B cell (primary cell): ENCODE measurements at regions not wholly inside any gene's neighbourhood (a gene's known extent, or its start where the extent isn't known, plus 50 kb on each side); places are given as distances from the start of the nearest gene placed in this dataset.
"Not testable (repeated sequence)": the region's sequence is repeated elsewhere in the genome, so short reads cannot be mapped to it uniquely, and the experiment has no call there.

Experiments
- ATAC-seq: fragments of 200-7000 bp; cut with Tn5 transposase; one replicate; pipeline ENCODE4 v1.10.0; 2021; ENCODE audit warnings: low read depth, mild to moderate bottlenecking, moderate number of reproducible peaks, moderate library complexity
- CTCF ChIA-PET: fragments of 350-600 bp; sonication (Branson Sonifier 250); formaldehyde crosslinking; loops from one replicate; lab custom pipeline; 2021; ENCODE audit warnings: antibody characterized with exemption, inconsistent platforms; lab: Charles Lee
- POLR2A ChIA-PET: fragments of 350-600 bp; sonication (Branson Sonifier 250); formaldehyde crosslinking; loops from one replicate; lab custom pipeline; 2021; ENCODE audit warnings: antibody characterized with exemption; lab: Charles Lee
- DNase-seq: peaks from one replicate; pipeline ENCODE4 v3.0.0; 2013
- H2AFZ ChIP-seq: 2 replicates; pipeline ENCODE4 v1.6.1; 2012; ENCODE audit warnings: mild to moderate bottlenecking, low read depth, low read length; ENCODE audit not compliant: insufficient read depth, poor library complexity, severe bottlenecking
- H3K27ac ChIP-seq, 2 donors: 1 replicate in 1 of 2; 2 replicates in 1 of 2; pipeline ENCODE4 v1.5.1; 2012 to 2013; ENCODE audit warnings: low read length in 2 of 2, mild to moderate bottlenecking in 2 of 2, moderate library complexity in 1 of 2
- H3K27me3 ChIP-seq, 4 experiments: fragments of 200-600 bp in 1 of 4; sonication (generic) in 1 of 4; replicated peaks in 1 of 4; 1 replicate in 2 of 4; 2 replicates in 2 of 4; pipeline versions ENCODE4 v1.6.1 to v1.7.0; 2013 to 2016; ENCODE audit warnings: low read length in 3 of 4, mild to moderate bottlenecking in 2 of 4, mixed read lengths in 1 of 4, moderate library complexity in 1 of 4; ENCODE audit not compliant: insufficient read depth in 4 of 4, control insufficient read depth in 3 of 4; ENCODE audit errors: control extremely low read depth in 1 of 4
- H3K36me3 ChIP-seq, 2 experiments: replicated peaks in 1 of 2; 1 replicate in 1 of 2; 2 replicates in 1 of 2; pipeline versions ENCODE4 v1.6.1 to v1.7.1; 2013; ENCODE audit warnings: low read length in 1 of 2; ENCODE audit not compliant: insufficient read depth in 2 of 2, control insufficient read depth in 1 of 2; ENCODE audit errors: control extremely low read depth in 1 of 2, extremely low read depth in 1 of 2
- H3K4me1 ChIP-seq, 2 donors: fragments of 200-600 bp in 1 of 2; sonication (generic) in 1 of 2; 1 replicate in 1 of 2; 2 replicates in 1 of 2; pipeline versions ENCODE4 v1.5.1 to v1.6.1; 2013 to 2017; ENCODE audit warnings: low read length in 2 of 2; ENCODE audit not compliant: control insufficient read depth in 2 of 2, insufficient read depth in 2 of 2
- H3K4me2 ChIP-seq: replicated peaks from 2 replicates; pipeline ENCODE3; 2012; ENCODE audit warnings: mild to moderate bottlenecking, low read depth, low read length; ENCODE audit not compliant: poor library complexity, severe bottlenecking
- H3K4me3 ChIP-seq, 5 experiments: fragments of 200-600 bp in 1 of 5; sonication (generic) in 1 of 5; 1 replicate in 3 of 5; 2 replicates in 2 of 5; pipeline versions ENCODE4 v1.5.1 to v1.7.0; 2011 to 2016; ENCODE audit warnings: low read length in 4 of 5, mild to moderate bottlenecking in 4 of 5, low read depth in 2 of 5, control low read depth in 1 of 5, moderate library complexity in 1 of 5; ENCODE audit not compliant: insufficient read depth in 1 of 5; ENCODE audit errors: control extremely low read depth in 1 of 5, extremely low read depth in 1 of 5
- H3K79me2 ChIP-seq: fragments of 200-600 bp; sonication (generic); one replicate; pipeline ENCODE4 v1.6.0; 2016; ENCODE audit warnings: low read length; ENCODE audit not compliant: control insufficient read depth, insufficient read depth
- H3K9ac ChIP-seq: fragments of 200-600 bp; sonication (generic); 2 replicates; pipeline ENCODE4 v1.6.1; 2017; ENCODE audit warnings: mild to moderate bottlenecking, low read length, moderate library complexity
- H3K9me3 ChIP-seq, 3 donors: one replicate each; pipeline versions ENCODE4 v1.6.1 to v1.7.1; 2013; ENCODE audit warnings: low read length in 2 of 3; ENCODE audit not compliant: control insufficient read depth in 2 of 3, insufficient read depth in 1 of 3; ENCODE audit errors: control extremely low read depth in 1 of 3
- H4K20me1 ChIP-seq: 2 replicates; pipeline ENCODE4 v1.6.0; 2012; ENCODE audit warnings: mild to moderate bottlenecking, low read length; ENCODE audit not compliant: insufficient read depth, control insufficient read depth, poor library complexity, severe bottlenecking
- H3K27ac Mint-ChIP-seq: one replicate; pipeline ENCODE4 v1.8.0; 2021; ENCODE audit warnings: mixed read lengths
- H3K27me3 Mint-ChIP-seq: one replicate; pipeline ENCODE4 v1.8.0; 2021; ENCODE audit warnings: mixed read lengths
- H3K4me1 Mint-ChIP-seq: one replicate; pipeline ENCODE4 v1.8.0; 2021; ENCODE audit warnings: mixed read lengths
- H3K4me3 Mint-ChIP-seq: one replicate; pipeline ENCODE4 v1.8.0; 2021; ENCODE audit warnings: mixed read lengths
- H3K9me3 Mint-ChIP-seq: one replicate; pipeline ENCODE4 v1.8.0; 2022; ENCODE audit warnings: mixed read lengths; ENCODE audit not compliant: insufficient read depth
- EZH2 ChIP-seq: IDR thresholded peaks from 2 replicates; pipeline ENCODE4 v1.6.1; 2012; ENCODE audit warnings: borderline replicate concordance, low read depth, mild to moderate bottlenecking, moderate library complexity, low read length; ENCODE audit not compliant: insufficient read depth, poor library complexity, severe bottlenecking
- WGBS: methylation state at CpG from one replicate; pipeline ENCODE4 v1.1.5; 2013; ENCODE audit warnings: missing lambda C conversion rate; ENCODE audit not compliant: insufficient coverage; 5-methylcytosine and 5-hydroxymethylcytosine counted together
- intact Hi-C: fragments of 100-400 bp; cut with micrococcal nuclease; formaldehyde crosslinking; loops from one replicate; pipeline ENCODE4 v1.10.0; 2022
- TF ChIP-seq, protein P1 (sequence below): fragments of 200-600 bp; IDR thresholded peaks from one replicate; pipeline ENCODE4 v1.8.0; 2022; ENCODE audit warnings: antibody characterized with exemption, mild to moderate bottlenecking

DNA sequence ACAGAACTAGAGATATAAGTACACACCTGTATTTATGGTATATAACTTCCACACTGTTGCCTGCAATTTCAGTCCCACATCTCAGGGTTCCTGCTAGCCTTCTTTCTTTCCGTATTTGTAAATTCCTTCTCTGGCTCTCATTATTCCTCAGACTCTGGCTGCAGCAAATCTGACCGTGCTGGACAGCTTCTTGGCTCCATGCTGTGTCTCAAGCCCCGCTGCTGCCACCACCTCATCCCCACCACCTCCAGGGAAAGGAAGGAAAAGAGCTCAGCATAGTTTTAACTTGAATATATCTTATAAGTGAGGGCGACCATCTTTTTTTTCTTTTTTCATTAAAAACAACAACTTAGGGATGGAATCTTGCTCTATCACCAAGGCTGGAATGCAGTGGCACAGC lies 155.6 kb upstream of the CXCL13 start:
- no peak overlapping the region for H2AFZ ChIP-seq
- H3K27me3 ChIP-seq = no peaks in the 10 kb centered on the region
- WGBS = 100% methylated on average over 1 of the region's 4 CpGs
- DNase-seq (no peak), ATAC-seq (no peak)
- H3K4me1 Mint-ChIP-seq = no peaks in the 10 kb centered on the region
- POLR2A ChIA-PET = no interaction called here
- no peaks in the 10 kb centered on the region for H4K20me1 ChIP-seq
- H3K4me3 ChIP-seq = no peak overlapping the region
- no peak overlapping the region for H3K27ac Mint-ChIP-seq
- H3K9me3 Mint-ChIP-seq = no peaks in the 10 kb centered on the region
- H3K4me2 ChIP-seq = no peak overlapping the region
- H3K9ac ChIP-seq = no peak overlapping the region
- TF ChIP-seq, protein P1, sequence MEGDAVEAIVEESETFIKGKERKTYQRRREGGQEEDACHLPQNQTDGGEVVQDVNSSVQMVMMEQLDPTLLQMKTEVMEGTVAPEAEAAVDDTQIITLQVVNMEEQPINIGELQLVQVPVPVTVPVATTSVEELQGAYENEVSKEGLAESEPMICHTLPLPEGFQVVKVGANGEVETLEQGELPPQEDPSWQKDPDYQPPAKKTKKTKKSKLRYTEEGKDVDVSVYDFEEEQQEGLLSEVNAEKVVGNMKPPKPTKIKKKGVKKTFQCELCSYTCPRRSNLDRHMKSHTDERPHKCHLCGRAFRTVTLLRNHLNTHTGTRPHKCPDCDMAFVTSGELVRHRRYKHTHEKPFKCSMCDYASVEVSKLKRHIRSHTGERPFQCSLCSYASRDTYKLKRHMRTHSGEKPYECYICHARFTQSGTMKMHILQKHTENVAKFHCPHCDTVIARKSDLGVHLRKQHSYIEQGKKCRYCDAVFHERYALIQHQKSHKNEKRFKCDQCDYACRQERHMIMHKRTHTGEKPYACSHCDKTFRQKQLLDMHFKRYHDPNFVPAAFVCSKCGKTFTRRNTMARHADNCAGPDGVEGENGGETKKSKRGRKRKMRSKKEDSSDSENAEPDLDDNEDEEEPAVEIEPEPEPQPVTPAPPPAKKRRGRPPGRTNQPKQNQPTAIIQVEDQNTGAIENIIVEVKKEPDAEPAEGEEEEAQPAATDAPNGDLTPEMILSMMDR = no peak
- no peak for TF ChIP-seq EZH2
- CTCF ChIA-PET = no interaction called here
- no peaks in the 10 kb centered on the region for H3K79me2 ChIP-seq
- intact Hi-C loops = no loop called here
- peaks cover 3% of the 10 kb centered on the region for H3K27me3 Mint-ChIP-seq
- no peaks in the 10 kb centered on the region for H3K36me3 ChIP-seq
- no peak overlapping the region for H3K4me3 Mint-ChIP-seq
- no peaks in the 10 kb centered on the region for H3K4me1 ChIP-seq
- H3K9me3 ChIP-seq = no peaks in the 10 kb centered on the region
- H3K27ac ChIP-seq = no peak overlapping the region

GRCh38 chr4:77451530-77451929 lies 154.1 kb upstream of the CXCL13 start:
- H3K36me3 ChIP-seq = no peaks in the 10 kb centered on the region

DNA sequence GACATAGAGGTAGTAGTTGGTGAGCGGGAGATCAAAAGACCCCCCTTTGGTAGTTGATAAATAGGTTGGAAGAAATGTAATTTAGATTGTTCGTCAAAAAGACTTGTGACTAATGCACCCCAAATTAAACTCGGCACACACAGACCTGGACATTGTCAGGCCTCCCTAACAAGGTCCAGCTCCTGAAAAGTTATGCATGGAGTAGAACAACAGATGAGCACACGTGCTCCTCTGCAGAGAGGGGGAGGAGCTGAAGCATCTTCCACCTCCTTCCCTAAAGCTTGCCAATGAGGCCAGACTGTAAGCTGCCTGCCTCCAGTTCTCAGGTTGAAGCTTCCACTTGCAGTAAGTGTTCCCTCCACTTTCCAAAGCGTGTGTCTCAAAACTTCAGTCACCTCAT lies 153.5 kb upstream of the CXCL13 start:
- intact Hi-C loops, H3K9me3 Mint-ChIP-seq, H3K4me3 ChIP-seq, H3K27ac Mint-ChIP-seq, H3K9ac ChIP-seq, H3K9me3 ChIP-seq, H2AFZ ChIP-seq, H3K4me2 ChIP-seq, H3K79me2 ChIP-seq, DNase-seq, POLR2A ChIA-PET, H3K27me3 ChIP-seq, H3K36me3 ChIP-seq, H3K4me3 Mint-ChIP-seq, H4K20me1 ChIP-seq, H3K27ac ChIP-seq, H3K4me1 Mint-ChIP-seq, CTCF ChIA-PET, ATAC-seq, H3K27me3 Mint-ChIP-seq, H3K4me1 ChIP-seq: not testable (repeated sequence)
- no CpG with 5 or more reads among the region's 5 CpGs for WGBS

More at GRCh38 chr4:77451530-77451929, 154.1 kb upstream of the CXCL13 start:
- Mint-ChIP-seq H3K27ac (no peak overlapping the region), H3K9me3 (no peaks in the 10 kb centered on the region), H3K4me3 (no peak overlapping the region), H3K27me3 (no peaks in the 10 kb centered on the region), H3K4me1 (no peaks in the 10 kb centered on the region)
- no peak overlapping the region for H3K4me2 ChIP-seq
- ATAC-seq = no peak
- ChIA-PET POLR2A (no interaction called here), CTCF (no interaction called here)
- no peaks in the 10 kb centered on the region for H3K79me2 ChIP-seq
- WGBS = no CpG with 5 or more reads among the region's 1 CpG
- intact Hi-C loops = no loop called here
- H3K9me3 ChIP-seq = no peaks in the 10 kb centered on the region
- no peak for DNase-seq
- H3K4me1 ChIP-seq = no peaks in the 10 kb centered on the region
- no peak overlapping the region for H3K27ac ChIP-seq
- no peaks in the 10 kb centered on the region for H3K27me3 ChIP-seq
- no peak overlapping the region for H2AFZ ChIP-seq
- no peak overlapping the region for H3K4me3 ChIP-seq
- no peak overlapping the region for H3K9ac ChIP-seq
- no peak for TF ChIP-seq EZH2
- TF ChIP-seq, protein P1 = no peak
- H4K20me1 ChIP-seq = no peaks in the 10 kb centered on the region
